ENCODE measurements at regions not wholly inside any gene's neighbourhood (a gene's known extent, or its start where the extent isn't known, plus 50 kb on each side); places are given as distances from the start of the nearest gene placed in this dataset. TPM values are rescaled to one million over a fixed set of nuclear protein-coding genes. Genes with fewer than 3 reads are reported as not detected.

DNA sequence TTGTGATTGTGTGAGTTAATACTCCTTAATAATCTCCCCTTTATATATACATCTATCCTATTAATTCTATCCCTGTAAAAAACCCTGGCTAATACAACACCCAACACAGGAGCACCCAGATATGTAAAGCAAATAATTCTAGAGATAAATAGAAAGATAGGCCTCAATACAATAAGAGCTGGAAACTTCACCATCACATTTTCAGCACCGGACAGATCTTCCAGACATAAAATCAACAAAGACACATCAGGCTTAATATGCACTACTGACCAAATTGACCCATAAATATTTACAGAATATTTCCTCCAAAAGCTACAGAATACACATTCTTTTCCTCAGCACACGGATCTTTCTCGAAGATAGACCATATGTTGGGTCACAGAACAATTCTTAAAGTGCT lies 71.0 kb upstream of the ST8SIA4 start:
- peaks cover 0 to 6% (median 1%) of the 10 kb centered on the region in 4 donors for H3K9me3 ChIP-seq
- H3K4me3 ChIP-seq: no peak overlapping the region
- H3K27me3 ChIP-seq: no peaks in the 10 kb centered on the region
- DNase-seq (ENCODE audit: low spot score in 2 of 2): no peak
- H3K36me3 ChIP-seq: no peaks in the 10 kb centered on the region
- no peaks in the 10 kb centered on the region for H3K4me1 ChIP-seq
- H3K27ac ChIP-seq: no peak overlapping the region
- TF ChIP-seq POLR2A (IDR thresholded peaks at IDR 0.05): no peak
- no peak for TF ChIP-seq EP300 (IDR thresholded peaks at IDR 0.05)
- TF ChIP-seq, protein P1, sequence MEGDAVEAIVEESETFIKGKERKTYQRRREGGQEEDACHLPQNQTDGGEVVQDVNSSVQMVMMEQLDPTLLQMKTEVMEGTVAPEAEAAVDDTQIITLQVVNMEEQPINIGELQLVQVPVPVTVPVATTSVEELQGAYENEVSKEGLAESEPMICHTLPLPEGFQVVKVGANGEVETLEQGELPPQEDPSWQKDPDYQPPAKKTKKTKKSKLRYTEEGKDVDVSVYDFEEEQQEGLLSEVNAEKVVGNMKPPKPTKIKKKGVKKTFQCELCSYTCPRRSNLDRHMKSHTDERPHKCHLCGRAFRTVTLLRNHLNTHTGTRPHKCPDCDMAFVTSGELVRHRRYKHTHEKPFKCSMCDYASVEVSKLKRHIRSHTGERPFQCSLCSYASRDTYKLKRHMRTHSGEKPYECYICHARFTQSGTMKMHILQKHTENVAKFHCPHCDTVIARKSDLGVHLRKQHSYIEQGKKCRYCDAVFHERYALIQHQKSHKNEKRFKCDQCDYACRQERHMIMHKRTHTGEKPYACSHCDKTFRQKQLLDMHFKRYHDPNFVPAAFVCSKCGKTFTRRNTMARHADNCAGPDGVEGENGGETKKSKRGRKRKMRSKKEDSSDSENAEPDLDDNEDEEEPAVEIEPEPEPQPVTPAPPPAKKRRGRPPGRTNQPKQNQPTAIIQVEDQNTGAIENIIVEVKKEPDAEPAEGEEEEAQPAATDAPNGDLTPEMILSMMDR (IDR thresholded peaks at IDR 0.05): no peak
- WGBS, 2 donors: 61 to 71% methylated on average over 3 of the region's 3 CpGs

DNA sequence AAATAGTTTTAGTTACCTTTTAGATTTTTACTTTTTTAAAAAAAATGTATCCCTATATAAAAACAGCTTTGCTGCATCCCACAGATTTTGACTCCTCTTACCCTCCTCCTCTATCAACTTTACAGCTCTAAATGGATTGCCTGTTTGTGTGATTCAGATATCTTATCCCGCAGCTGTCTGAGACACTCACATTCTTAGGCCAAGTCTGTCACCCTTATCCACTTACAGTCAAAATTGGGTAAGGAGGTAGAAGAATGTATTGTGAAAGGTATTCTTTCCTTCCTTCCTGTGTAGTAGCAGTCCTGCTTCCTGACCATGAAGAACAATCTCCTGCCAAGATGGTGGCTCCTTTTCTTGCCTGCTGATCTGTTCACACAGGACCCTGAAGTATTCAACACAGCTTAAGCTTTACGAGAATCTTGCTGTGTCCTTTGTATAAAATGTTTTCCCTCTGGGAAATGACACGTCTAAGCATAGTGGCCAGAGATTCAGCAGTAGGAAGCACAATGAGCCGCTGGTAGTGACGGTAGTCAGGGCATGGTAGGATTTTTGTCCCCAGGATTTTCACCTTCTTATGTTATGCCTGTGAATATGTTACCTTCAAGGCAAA lies 67.7 kb upstream of the ST8SIA4 start:
- TF ChIP-seq, protein P1 (IDR thresholded peaks at IDR 0.05): no peak
- TF ChIP-seq POLR2A (IDR thresholded peaks at IDR 0.05): no peak
- TF ChIP-seq EP300 (IDR thresholded peaks at IDR 0.05): no peak
- 65 to 78% methylated on average over 5 of the region's 5 CpGs for WGBS, 2 donors
- no peak for DNase-seq (ENCODE audit: low spot score in 2 of 2)
- Histone ChIP-seq H3K4me3 (no peak overlapping the region), H3K9me3 (peaks cover 0 to 4% (median 0%) of the 10 kb centered on the region in 4 donors), H3K36me3 (no peaks in the 10 kb centered on the region), H3K27me3 (no peaks in the 10 kb centered on the region), H3K27ac (no peak overlapping the region), H3K4me1 (no peaks in the 10 kb centered on the region)

DNA sequence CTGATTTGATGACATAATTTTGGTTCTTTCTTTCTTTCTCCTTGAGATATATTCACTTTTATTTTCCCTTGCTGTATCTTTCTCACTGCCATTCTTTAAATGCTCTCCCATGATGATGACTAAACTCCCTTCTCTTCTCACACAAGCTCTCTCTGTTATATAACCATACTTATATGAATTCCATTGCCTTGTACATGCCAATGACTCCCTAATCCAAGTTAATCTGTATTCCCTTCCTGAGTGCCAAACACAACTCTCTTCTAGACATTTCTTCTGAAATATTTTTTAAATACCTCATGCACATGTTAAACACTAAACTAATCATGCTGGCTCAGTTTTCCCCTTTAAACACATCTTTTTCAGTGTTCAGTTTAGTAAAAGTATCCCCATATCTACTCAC lies 62.2 kb upstream of the ST8SIA4 start:
- Histone ChIP-seq H3K36me3 (no peaks in the 10 kb centered on the region), H3K4me1 (no peaks in the 10 kb centered on the region), H3K27me3 (no peaks in the 10 kb centered on the region), H3K27ac (no peak overlapping the region), H3K4me3 (no peak overlapping the region), H3K9me3 (no peaks in the 10 kb centered on the region)
- no peak for DNase-seq (ENCODE audit: low spot score in 2 of 2)
- no peak for TF ChIP-seq EP300 (IDR thresholded peaks at IDR 0.05)
- TF ChIP-seq POLR2A (IDR thresholded peaks at IDR 0.05): no peak
- TF ChIP-seq, protein P1 (IDR thresholded peaks at IDR 0.05): no peak

Small RNA genes in the stretch of these regions (small RNA-seq; reads per million reads assigned to genes)
- gene RN7SL802P: not detected
- gene RNA5SP188: not detected
